Ovary (tissue), 7 donors: ENCODE measurements at regions not wholly inside any gene's neighbourhood (a gene's known extent, or its start where the extent isn't known, plus 50 kb on each side); places are given as distances from the start of the nearest gene placed in this dataset.

ENCODE experiments used
- DNase-seq, 5 donors: peaks; one replicate each; pipeline ENCODE4 v3.0.0-alpha.2; 2019 to 2020
- H3K27ac ChIP-seq, 2 donors: fragments of 200-600 bp; one replicate each; pipeline versions ENCODE4 v1.5.1 to v1.8.0; 2019 to 2022
- H3K27me3 ChIP-seq: fragments of 200-600 bp; one replicate; pipeline ENCODE4 v1.8.0; 2022
- H3K36me3 ChIP-seq: fragments of 200-600 bp; sonication (generic); one replicate; pipeline ENCODE4 v1.5.1; 2019
- H3K4me1 ChIP-seq: one replicate; pipeline ENCODE4 v1.8.1; 2013; ENCODE audit warnings: mild to moderate bottlenecking, moderate library complexity; ENCODE audit not compliant: insufficient read depth
- H3K4me3 ChIP-seq: fragments of 200-600 bp; sonication (generic); one replicate; pipeline ENCODE4 v1.5.1; 2017
- H3K9me3 ChIP-seq, 2 donors: fragments of 200-600 bp in 1 of 2; sonication (generic) in 1 of 2; one replicate each; pipeline versions ENCODE4 v1.5.1 to v1.8.1; 2013 to 2019; ENCODE audit warnings: mild to moderate bottlenecking in 1 of 2, moderate library complexity in 1 of 2
- EP300 ChIP-seq: sonication (generic); formaldehyde crosslinking; IDR thresholded peaks from one replicate; pipeline ENCODE4 v1.6.1; 2017; ENCODE audit warnings: antibody characterized with exemption
- POLR2A ChIP-seq: fragments of 450-650 bp; IDR thresholded peaks from one replicate; pipeline ENCODE4 v1.6.1; 2017; ENCODE audit warnings: antibody characterized with exemption, mild to moderate bottlenecking, moderate library complexity
- WGBS, 3 donors: extraction: QIAGEN DNeasy Blood & Tissue Kit in 1 of 3; methylation state at CpG; one replicate each; pipeline versions ENCODE4 v1.1.5 to v1.1.7; 2013 to 2017; 5-methylcytosine and 5-hydroxymethylcytosine counted together
- intact Hi-C, 4 donors: fragments of 100-400 bp; cut with DNase I; formaldehyde crosslinking; loops; one replicate each; pipeline versions ENCODE4 v1.11.0 to v1.15.1; 2022 to 2023
- TF ChIP-seq, protein P1 (sequence below), 3 donors: fragments of 450-650 bp in 2 of 3; fragments of 200-600 bp in 1 of 3; IDR thresholded peaks; one replicate each; pipeline versions ENCODE4 v1.5.1 to v1.8.0; 2016 to 2022; ENCODE audit warnings: antibody characterized with exemption in 3 of 3, mild to moderate bottlenecking in 1 of 3
- donor health status: DM: no; HTN: no; CAD: no; lungs with moderate emphysema.
- donor health status: DM: no; HTN: no; CAD: no.
- donor health status: Bipolar disorder and iron deficiency.
- donor health status: DM: no; HTN: no; CAD: no.
- donor health status: DM: yes; HTN: yes; CAD: no.

DNA sequence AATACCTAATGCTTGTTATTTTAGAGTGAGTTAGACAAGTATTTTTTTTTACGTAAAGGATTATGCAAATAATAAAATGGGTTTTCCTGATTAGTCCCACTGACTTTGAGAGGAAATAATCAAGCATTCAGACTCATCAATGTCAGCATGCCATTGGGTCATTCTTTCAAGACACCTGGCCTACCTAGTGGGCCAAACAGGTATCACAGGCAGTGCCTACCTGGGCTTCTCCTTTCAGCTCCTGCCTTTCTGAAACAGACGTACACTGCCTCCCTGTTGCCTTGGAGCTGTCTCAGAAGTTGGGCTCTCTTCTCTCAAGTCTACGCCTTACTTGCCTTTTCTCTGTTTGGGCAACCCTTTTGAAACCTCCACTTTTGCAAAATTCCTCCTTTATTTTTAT lies 545.6 kb downstream of the SNAPC1 start:
- Histone ChIP-seq H3K9me3 (no peaks in the 10 kb centered on the region), H3K4me3 (no peak overlapping the region), H3K27me3 (no peaks in the 10 kb centered on the region), H3K4me1 (no peaks in the 10 kb centered on the region), H3K27ac (no peak overlapping the region), H3K36me3 (no peaks in the 10 kb centered on the region)
- WGBS, 3 donors = 76 to 90% (median 89%) methylated on average over 3 of the region's 3 CpGs
- no peak for DNase-seq
- TF ChIP-seq POLR2A = no peak
- TF ChIP-seq, protein P1, sequence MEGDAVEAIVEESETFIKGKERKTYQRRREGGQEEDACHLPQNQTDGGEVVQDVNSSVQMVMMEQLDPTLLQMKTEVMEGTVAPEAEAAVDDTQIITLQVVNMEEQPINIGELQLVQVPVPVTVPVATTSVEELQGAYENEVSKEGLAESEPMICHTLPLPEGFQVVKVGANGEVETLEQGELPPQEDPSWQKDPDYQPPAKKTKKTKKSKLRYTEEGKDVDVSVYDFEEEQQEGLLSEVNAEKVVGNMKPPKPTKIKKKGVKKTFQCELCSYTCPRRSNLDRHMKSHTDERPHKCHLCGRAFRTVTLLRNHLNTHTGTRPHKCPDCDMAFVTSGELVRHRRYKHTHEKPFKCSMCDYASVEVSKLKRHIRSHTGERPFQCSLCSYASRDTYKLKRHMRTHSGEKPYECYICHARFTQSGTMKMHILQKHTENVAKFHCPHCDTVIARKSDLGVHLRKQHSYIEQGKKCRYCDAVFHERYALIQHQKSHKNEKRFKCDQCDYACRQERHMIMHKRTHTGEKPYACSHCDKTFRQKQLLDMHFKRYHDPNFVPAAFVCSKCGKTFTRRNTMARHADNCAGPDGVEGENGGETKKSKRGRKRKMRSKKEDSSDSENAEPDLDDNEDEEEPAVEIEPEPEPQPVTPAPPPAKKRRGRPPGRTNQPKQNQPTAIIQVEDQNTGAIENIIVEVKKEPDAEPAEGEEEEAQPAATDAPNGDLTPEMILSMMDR (IDR thresholded peaks at IDR 0.05) = no peak
- TF ChIP-seq EP300 = no peak
- intact Hi-C loops = no loop called here

GRCh38 chr14:62308316-62308715 lies 546.1 kb downstream of the SNAPC1 start:
- intact Hi-C loops = no loop called here
- WGBS, 3 donors = 56 to 69% (median 62%) methylated on average over 3 of the region's 3 CpGs
- DNase-seq = no peak
- Histone ChIP-seq H3K9me3 (no peaks in the 10 kb centered on the region), H3K4me3 (no peak overlapping the region), H3K27me3 (no peaks in the 10 kb centered on the region), H3K36me3 (no peaks in the 10 kb centered on the region), H3K27ac (no peak overlapping the region), H3K4me1 (no peaks in the 10 kb centered on the region)
- TF ChIP-seq EP300 = no peak
- TF ChIP-seq, protein P1 (IDR thresholded peaks at IDR 0.05) = no peak
- no peak for TF ChIP-seq POLR2A

DNA sequence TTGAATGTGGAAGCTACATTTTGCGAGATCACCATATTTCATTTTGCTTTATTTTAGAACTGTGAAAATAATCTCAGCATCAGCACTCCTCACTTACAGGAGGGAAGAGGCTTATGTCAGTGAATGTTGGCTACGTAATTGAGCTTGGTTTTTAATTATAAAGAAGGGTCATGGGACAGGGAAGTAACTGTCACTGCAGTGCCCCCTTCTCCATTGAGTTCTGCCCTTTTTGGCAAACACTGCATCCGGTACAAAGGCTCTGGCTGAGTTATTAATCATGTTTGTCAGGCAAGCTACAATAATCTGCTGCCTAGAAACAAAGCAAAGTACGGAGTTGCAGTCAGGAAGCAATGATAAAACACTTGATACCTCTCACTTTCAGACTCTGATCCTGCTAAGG lies 546.7 kb downstream of the SNAPC1 start:
- Histone ChIP-seq H3K9me3 (no peaks in the 10 kb centered on the region), H3K36me3 (no peaks in the 10 kb centered on the region), H3K4me1 (no peaks in the 10 kb centered on the region), H3K27ac (no peak overlapping the region), H3K4me3 (no peak overlapping the region), H3K27me3 (no peaks in the 10 kb centered on the region)
- no peak for TF ChIP-seq EP300
- TF ChIP-seq, protein P1 (IDR thresholded peaks at IDR 0.05) = no peak
- TF ChIP-seq POLR2A = no peak
- DNase-seq = no peak
- intact Hi-C loops = no loop called here
- WGBS, 3 donors = 18 to 26% (median 23%) methylated on average over 4 of the region's 4 CpGs

DNA sequence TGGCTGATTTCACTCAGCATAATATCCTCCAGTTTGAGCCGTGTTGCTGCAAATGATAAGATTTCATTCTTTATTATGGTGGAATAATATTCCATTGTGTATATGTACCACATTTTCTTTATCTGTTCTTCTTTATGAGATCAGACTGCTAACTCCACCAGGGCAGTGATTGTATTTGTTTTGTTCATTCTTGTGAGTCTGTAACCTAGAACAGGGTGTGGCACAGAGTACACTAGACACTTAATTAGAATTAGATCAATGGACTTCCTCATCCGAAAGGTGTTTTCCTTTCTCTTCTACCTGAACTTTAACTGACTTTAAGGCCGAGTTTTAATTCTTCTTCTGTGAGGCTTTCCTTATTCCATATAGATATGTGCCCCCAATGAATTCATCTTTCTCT lies 551.0 kb downstream of the SNAPC1 start:
- TF ChIP-seq EP300 (no peak), POLR2A (no peak)
- TF ChIP-seq, protein P1 (IDR thresholded peaks at IDR 0.05) = no peak
- H3K27me3 ChIP-seq = no peaks in the 10 kb centered on the region
- H3K9me3 ChIP-seq = no peaks in the 10 kb centered on the region
- 85 to 89% (median 86%) methylated on average over 3 of the region's 3 CpGs for WGBS, 3 donors
- H3K4me3 ChIP-seq = no peak overlapping the region
- H3K36me3 ChIP-seq = no peaks in the 10 kb centered on the region
- intact Hi-C loops = no loop called here
- H3K4me1 ChIP-seq = no peaks in the 10 kb centered on the region
- H3K27ac ChIP-seq = no peak overlapping the region
- no peak for DNase-seq

GRCh38 chr14:62314221-62314620 lies 552.0 kb downstream of the SNAPC1 start:
- Histone ChIP-seq H3K27ac (no peak overlapping the region), H3K36me3 (no peaks in the 10 kb centered on the region), H3K27me3 (no peaks in the 10 kb centered on the region), H3K9me3 (no peaks in the 10 kb centered on the region), H3K4me3 (no peak overlapping the region), H3K4me1 (no peaks in the 10 kb centered on the region)
- no peak for TF ChIP-seq EP300
- TF ChIP-seq, protein P1 (IDR thresholded peaks at IDR 0.05) = no peak
- no peak for TF ChIP-seq POLR2A
- 73 to 76% (median 76%) methylated on average over 2 of the region's 2 CpGs for WGBS, 3 donors
- intact Hi-C loops = no loop called here
- DNase-seq = no peak
